Skeletal muscle tissue (tissue), 3 donors: ENCODE measurements at regions not wholly inside any gene's neighbourhood (a gene's known extent, or its start where the extent isn't known, plus 50 kb on each side); places are given as distances from the start of the nearest gene placed in this dataset.

Experiments
- H3K27ac ChIP-seq: one replicate; pipeline ENCODE4 v1.7.0; 2013; ENCODE audit warnings: mild to moderate bottlenecking, low read depth, low read length, inconsistent platforms
- H3K27me3 ChIP-seq, 3 donors: one replicate each; pipeline ENCODE4 v1.7.0; 2013; ENCODE audit warnings: low read length in 3 of 3; ENCODE audit not compliant: control insufficient read depth in 3 of 3, insufficient read depth in 3 of 3
- H3K36me3 ChIP-seq, 3 donors: one replicate each; pipeline ENCODE4 v1.7.0; 2013; ENCODE audit warnings: low read length in 3 of 3; ENCODE audit not compliant: control insufficient read depth in 3 of 3, insufficient read depth in 3 of 3
- H3K4me1 ChIP-seq, 3 donors: one replicate each; pipeline ENCODE4 v1.7.0; 2013; ENCODE audit warnings: low read length in 3 of 3, mild to moderate bottlenecking in 3 of 3; ENCODE audit not compliant: control insufficient read depth in 3 of 3, insufficient read depth in 3 of 3
- H3K4me3 ChIP-seq, 3 donors: one replicate each; pipeline ENCODE4 v1.7.0; 2013; ENCODE audit warnings: low read length in 3 of 3
- H3K9ac ChIP-seq, 3 donors: one replicate each; pipeline ENCODE4 v1.7.0; 2013; ENCODE audit warnings: low read length in 3 of 3, mild to moderate bottlenecking in 3 of 3, moderate library complexity in 2 of 3, low read depth in 1 of 3
- H3K9me3 ChIP-seq, 3 donors: one replicate each; pipeline ENCODE4 v1.7.0; 2013; ENCODE audit warnings: low read length in 3 of 3; ENCODE audit not compliant: control insufficient read depth in 3 of 3
- donor health status: Osteomylitis.

GRCh38 chr6:113129991-113130390, 727.2 kb upstream of the MARCKS start:
- no peak overlapping the region for H3K9ac ChIP-seq
- H3K4me3 ChIP-seq: no peak overlapping the region
- H3K27me3 ChIP-seq: no peaks in the 10 kb centered on the region
- no peaks in the 10 kb centered on the region for H3K36me3 ChIP-seq
- no peak overlapping the region for H3K27ac ChIP-seq
- H3K9me3 ChIP-seq: no peaks in the 10 kb centered on the region
- H3K4me1 ChIP-seq: no peaks in the 10 kb centered on the region

- Histone ChIP-seq H3K9me3 (no peaks in the 10 kb centered on the region), H3K9ac (no peak overlapping the region), H3K4me1 (no peaks in the 10 kb centered on the region), H3K36me3 (no peaks in the 10 kb centered on the region), H3K27ac (no peak overlapping the region), H3K4me3 (no peak overlapping the region), H3K27me3 (no peaks in the 10 kb centered on the region)
Observed at GRCh38 chr6:113137426-113137825, 719.7 kb upstream of the MARCKS start.

GRCh38 chr6:113140721-113141120, 716.4 kb upstream of the MARCKS start:
- Histone ChIP-seq H3K36me3 (no peaks in the 10 kb centered on the region), H3K4me1 (no peaks in the 10 kb centered on the region), H3K4me3 (no peak overlapping the region), H3K9ac (no peak overlapping the region), H3K9me3 (no peaks in the 10 kb centered on the region), H3K27ac (no peak overlapping the region), H3K27me3 (no peaks in the 10 kb centered on the region)

- H3K36me3 ChIP-seq: no peaks in the 10 kb centered on the region
- H3K27me3 ChIP-seq: no peaks in the 10 kb centered on the region
- H3K4me3 ChIP-seq: no peak overlapping the region
- H3K4me1 ChIP-seq: no peaks in the 10 kb centered on the region
- H3K9ac ChIP-seq: no peak overlapping the region
- no peak overlapping the region for H3K27ac ChIP-seq
- H3K9me3 ChIP-seq: no peaks in the 10 kb centered on the region
Observed at GRCh38 chr6:113141901-113142300, 715.2 kb upstream of the MARCKS start.

GRCh38 chr6:113142671-113143174, 714.4 kb upstream of the MARCKS start:
- H3K4me3 ChIP-seq: no peak overlapping the region
- H3K9me3 ChIP-seq: no peaks in the 10 kb centered on the region
- no peaks in the 10 kb centered on the region for H3K27me3 ChIP-seq

GRCh38 chr6:113143206-113143605, 713.9 kb upstream of the MARCKS start:
- H3K27me3 ChIP-seq: no peaks in the 10 kb centered on the region
- no peaks in the 10 kb centered on the region for H3K4me1 ChIP-seq
- no peak overlapping the region for H3K9ac ChIP-seq
- H3K4me3 ChIP-seq: no peak overlapping the region
- H3K27ac ChIP-seq: no peak overlapping the region
- H3K9me3 ChIP-seq: no peaks in the 10 kb centered on the region
- no peaks in the 10 kb centered on the region for H3K36me3 ChIP-seq

More at GRCh38 chr6:113142671-113143174, 714.4 kb upstream of the MARCKS start:
- Histone ChIP-seq H3K4me1 (no peaks in the 10 kb centered on the region), H3K9ac (no peak overlapping the region), H3K27ac (no peak overlapping the region), H3K36me3 (no peaks in the 10 kb centered on the region)

- Histone ChIP-seq H3K4me3 (no peak overlapping the region), H3K27ac (no peak overlapping the region)
Observed at GRCh38 chr6:113144117-113144516, 713.0 kb upstream of the MARCKS start.

GRCh38 chr6:113146878-113147277, 710.3 kb upstream of the MARCKS start:
- H3K4me3 ChIP-seq: no peak overlapping the region
- H3K9me3 ChIP-seq: peaks cover 0 to 3% (median 2%) of the 10 kb centered on the region in 3 donors
- H3K36me3 ChIP-seq: no peaks in the 10 kb centered on the region
- no peak overlapping the region for H3K27ac ChIP-seq
- no peak overlapping the region for H3K9ac ChIP-seq
- H3K27me3 ChIP-seq: no peaks in the 10 kb centered on the region
- no peaks in the 10 kb centered on the region for H3K4me1 ChIP-seq

More at GRCh38 chr6:113144117-113144516, 713.0 kb upstream of the MARCKS start:
- Histone ChIP-seq H3K36me3 (no peaks in the 10 kb centered on the region), H3K9me3 (no peaks in the 10 kb centered on the region), H3K27me3 (no peaks in the 10 kb centered on the region), H3K9ac (no peak overlapping the region), H3K4me1 (no peaks in the 10 kb centered on the region)

- Histone ChIP-seq H3K9ac (no peak overlapping the region), H3K4me3 (no peak overlapping the region), H3K9me3 (peaks cover 0 to 3% (median 2%) of the 10 kb centered on the region in 3 donors), H3K36me3 (no peaks in the 10 kb centered on the region), H3K27me3 (no peaks in the 10 kb centered on the region), H3K4me1 (no peaks in the 10 kb centered on the region), H3K27ac (no peak overlapping the region)
Observed at GRCh38 chr6:113147544-113147943, 709.6 kb upstream of the MARCKS start.

- Histone ChIP-seq H3K27ac (no peak overlapping the region), H3K27me3 (no peaks in the 10 kb centered on the region), H3K36me3 (no peaks in the 10 kb centered on the region), H3K4me1 (no peaks in the 10 kb centered on the region), H3K9ac (no peak overlapping the region), H3K4me3 (no peak overlapping the region), H3K9me3 (peaks cover 0 to 3% (median 2%) of the 10 kb centered on the region in 3 donors)
Observed at GRCh38 chr6:113148566-113148965, 708.6 kb upstream of the MARCKS start.
